ENCODE measurements at regions not wholly inside any gene's neighbourhood (a gene's known extent, or its start where the extent isn't known, plus 50 kb on each side); places are given as distances from the start of the nearest gene placed in this dataset.

GRCh38 chr1:218852527-218852926 lies 321.2 kb upstream of the LYPLAL1 start:
- Histone ChIP-seq H3K4me1 (ENCODE audit: control insufficient read depth, insufficient read depth, low read length) (peaks cover 2% of the 10 kb centered on the region), H3K4me3 (ENCODE audit: low read length) (no peak overlapping the region), H3K27ac (ENCODE audit: low read depth, low read length) (no peak overlapping the region), H3K9ac (ENCODE audit: extremely low read depth, low read length, poor library complexity, severe bottlenecking) (no peak overlapping the region), H3K27me3 (ENCODE audit: control insufficient read depth, insufficient read depth, low read length, poor library complexity, severe bottlenecking) (no peaks in the 10 kb centered on the region), H3K9me3 (ENCODE audit: control insufficient read depth, low read length) (no peaks in the 10 kb centered on the region), H3K36me3 (ENCODE audit: control insufficient read depth, insufficient read depth, low read length) (no peaks in the 10 kb centered on the region)
- no peak for DNase-seq
- peaks cover 8% of the 10 kb centered on the region for H3K4me1 Mint-ChIP-seq
- H3K9me3 Mint-ChIP-seq: no peaks in the 10 kb centered on the region
- WGBS, 2 experiments (ENCODE audit: insufficient coverage in 1 of 2, insufficient read length in 1 of 2): 99 to 100% methylated on average over 2 to 4 of the region's 4 CpGs
- TF ChIP-seq CTCF (conservative IDR thresholded peaks at IDR 0.05): no peak
- H3K27me3 Mint-ChIP-seq (ENCODE audit: insufficient read depth): no peaks in the 10 kb centered on the region
- no peak overlapping the region for H3K4me3 Mint-ChIP-seq
- H3K36me3 Mint-ChIP-seq (ENCODE audit: low read depth): no peaks in the 10 kb centered on the region
- H3K27ac Mint-ChIP-seq: no peak overlapping the region

DNA sequence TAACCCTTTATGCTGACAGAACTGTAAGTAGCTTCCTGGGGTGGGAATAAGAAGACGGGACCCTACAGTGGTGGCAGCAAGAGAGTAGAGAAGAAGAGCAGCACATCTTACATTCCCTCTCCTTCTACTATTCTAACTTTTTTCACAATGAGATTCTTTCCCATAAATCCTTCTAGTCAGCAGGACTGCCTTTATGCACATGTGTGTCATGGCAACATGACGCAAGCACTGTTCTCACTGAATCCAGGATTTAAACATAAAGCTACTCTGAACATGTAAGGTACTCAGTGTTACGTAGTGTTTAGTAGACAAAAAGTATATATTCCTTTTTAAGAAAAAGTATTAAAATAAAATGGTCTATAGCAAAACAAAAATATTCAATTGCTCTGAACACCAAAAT lies 309.7 kb upstream of the LYPLAL1 start:
- WGBS, 2 experiments (ENCODE audit: insufficient coverage in 1 of 2, insufficient read length in 1 of 2): 92% methylated on average over 2 of the region's 3 CpGs; no CpG with 5 or more reads in 1 of the 2 experiments

DNA sequence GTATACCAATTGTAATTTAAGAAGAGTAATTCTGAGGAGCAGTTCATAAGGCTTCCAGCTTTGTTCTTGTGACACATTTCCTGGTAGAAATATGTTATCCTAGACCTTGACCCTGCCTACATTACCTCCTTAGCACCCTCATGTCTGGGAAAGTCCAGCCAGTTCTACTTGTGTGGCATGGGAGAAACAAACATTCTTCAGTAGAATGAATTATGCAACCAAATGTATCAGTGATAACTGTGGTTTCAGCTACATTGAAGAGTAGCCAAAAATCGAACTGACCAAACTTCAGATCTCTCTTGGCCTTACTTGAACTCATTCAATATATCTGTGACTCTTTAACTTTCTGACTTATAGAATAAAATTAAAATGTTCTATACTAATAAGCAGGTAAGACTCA lies 308.1 kb upstream of the LYPLAL1 start:
- H3K27ac ChIP-seq (ENCODE audit: low read depth, low read length): no peak overlapping the region
- Mint-ChIP-seq H3K4me1 (no peaks in the 10 kb centered on the region), H3K4me3 (no peak overlapping the region), H3K36me3 (ENCODE audit: low read depth) (no peaks in the 10 kb centered on the region), H3K9me3 (no peaks in the 10 kb centered on the region), H3K27ac (no peak overlapping the region), H3K27me3 (ENCODE audit: insufficient read depth) (no peaks in the 10 kb centered on the region)
- H3K9me3 ChIP-seq (ENCODE audit: control insufficient read depth, low read length): no peaks in the 10 kb centered on the region
- 73% methylated on average over 1 of the region's 1 CpG; no CpG with 5 or more reads in 1 of the 2 experiments for WGBS, 2 experiments (ENCODE audit: insufficient coverage in 1 of 2, insufficient read length in 1 of 2)
- TF ChIP-seq CTCF (conservative IDR thresholded peaks at IDR 0.05): no peak
- no peak overlapping the region for H3K9ac ChIP-seq (ENCODE audit: extremely low read depth, low read length, poor library complexity, severe bottlenecking)
- DNase-seq: no peak
- H3K4me3 ChIP-seq (ENCODE audit: low read length): no peak overlapping the region
- no peaks in the 10 kb centered on the region for H3K4me1 ChIP-seq (ENCODE audit: control insufficient read depth, insufficient read depth, low read length)
- no peaks in the 10 kb centered on the region for H3K36me3 ChIP-seq (ENCODE audit: control insufficient read depth, insufficient read depth, low read length)
- H3K27me3 ChIP-seq (ENCODE audit: control insufficient read depth, insufficient read depth, low read length, poor library complexity, severe bottlenecking): no peaks in the 10 kb centered on the region

More for the DNA sequence above, 309.7 kb upstream of the LYPLAL1 start:
- H3K27ac Mint-ChIP-seq: no peak overlapping the region
- no peak for DNase-seq
- H3K27me3 ChIP-seq (ENCODE audit: control insufficient read depth, insufficient read depth, low read length, poor library complexity, severe bottlenecking): no peaks in the 10 kb centered on the region
- no peaks in the 10 kb centered on the region for H3K9me3 ChIP-seq (ENCODE audit: control insufficient read depth, low read length)
- H3K4me3 ChIP-seq (ENCODE audit: low read length): no peak overlapping the region
- no peaks in the 10 kb centered on the region for H3K36me3 Mint-ChIP-seq (ENCODE audit: low read depth)
- no peak overlapping the region for H3K4me3 Mint-ChIP-seq
- no peaks in the 10 kb centered on the region for H3K36me3 ChIP-seq (ENCODE audit: control insufficient read depth, insufficient read depth, low read length)
- no peak overlapping the region for H3K27ac ChIP-seq (ENCODE audit: low read depth, low read length)
- TF ChIP-seq CTCF (conservative IDR thresholded peaks at IDR 0.05): no peak
- H3K9ac ChIP-seq (ENCODE audit: extremely low read depth, low read length, poor library complexity, severe bottlenecking): no peak overlapping the region
- no peaks in the 10 kb centered on the region for H3K4me1 ChIP-seq (ENCODE audit: control insufficient read depth, insufficient read depth, low read length)
- H3K27me3 Mint-ChIP-seq (ENCODE audit: insufficient read depth): no peaks in the 10 kb centered on the region
- H3K4me1 Mint-ChIP-seq: no peaks in the 10 kb centered on the region
- no peaks in the 10 kb centered on the region for H3K9me3 Mint-ChIP-seq

Measured in endodermal cell (in vitro differentiated cells).